Muscle layer of colon (tissue), 2 donors: ENCODE measurements at regions not wholly inside any gene's neighbourhood (a gene's known extent, or its start where the extent isn't known, plus 50 kb on each side); places are given as distances from the start of the nearest gene placed in this dataset.

Experiments used
- H3K27ac ChIP-seq: one replicate; pipeline ENCODE4 v1.7.0; 2013; ENCODE audit warnings: low read depth, mild to moderate bottlenecking, low read length, moderate library complexity
- H3K27me3 ChIP-seq, 2 donors: one replicate each; pipeline ENCODE4 v1.7.0; 2013; ENCODE audit warnings: low read length in 2 of 2, mild to moderate bottlenecking in 2 of 2; ENCODE audit not compliant: insufficient read depth in 2 of 2, control insufficient read depth in 1 of 2
- H3K36me3 ChIP-seq: one replicate; pipeline ENCODE4 v1.7.0; 2013; ENCODE audit warnings: mild to moderate bottlenecking, low read length; ENCODE audit not compliant: insufficient read depth
- H3K4me1 ChIP-seq: one replicate; pipeline ENCODE4 v1.7.0; 2013; ENCODE audit warnings: mild to moderate bottlenecking, low read length; ENCODE audit not compliant: insufficient read depth
- H3K4me3 ChIP-seq, 2 donors: one replicate each; pipeline ENCODE4 v1.7.0; 2013; ENCODE audit warnings: low read length in 2 of 2, low read depth in 1 of 2, mild to moderate bottlenecking in 1 of 2, moderate library complexity in 1 of 2
- H3K9ac ChIP-seq: one replicate; pipeline ENCODE4 v1.7.0; 2013; ENCODE audit warnings: low read length
- H3K9me3 ChIP-seq: one replicate; pipeline ENCODE4 v1.7.0; 2013; ENCODE audit warnings: mild to moderate bottlenecking, low read length
- donor health status: abdominal sarcoma.
- donor health status: Adenocarcinoma of cecum.

- Histone ChIP-seq H3K9ac (no peak overlapping the region), H3K4me3 (no peak overlapping the region), H3K4me1 (no peaks in the 10 kb centered on the region), H3K27ac (no peak overlapping the region), H3K36me3 (no peaks in the 10 kb centered on the region), H3K9me3 (no peaks in the 10 kb centered on the region), H3K27me3 (no peaks in the 10 kb centered on the region)
These were observed 203.9 kb upstream of the CHRM2 start for GRCh38 chr7:136664537-136664936.

GRCh38 chr7:136657482-136657921 is 210.9 kb upstream of the CHRM2 start:
- no peak overlapping the region for H3K4me3 ChIP-seq
- no peak overlapping the region for H3K27ac ChIP-seq
- no peaks in the 10 kb centered on the region for H3K27me3 ChIP-seq
- peaks cover 20% of the 10 kb centered on the region for H3K4me1 ChIP-seq
- no peak overlapping the region for H3K9ac ChIP-seq
- H3K36me3 ChIP-seq: no peaks in the 10 kb centered on the region
- no peaks in the 10 kb centered on the region for H3K9me3 ChIP-seq

- Histone ChIP-seq H3K9me3 (no peaks in the 10 kb centered on the region), H3K27ac (no peak overlapping the region), H3K36me3 (no peaks in the 10 kb centered on the region), H3K4me3 (no peak overlapping the region), H3K27me3 (no peaks in the 10 kb centered on the region), H3K9ac (no peak overlapping the region), H3K4me1 (peaks cover 29% of the 10 kb centered on the region)
These were observed 211.9 kb upstream of the CHRM2 start for GRCh38 chr7:136656516-136656915.

GRCh38 chr7:136655414-136655813 is 213.0 kb upstream of the CHRM2 start:
- no peaks in the 10 kb centered on the region for H3K9me3 ChIP-seq
- H3K36me3 ChIP-seq: no peaks in the 10 kb centered on the region
- H3K27ac ChIP-seq: no peak overlapping the region
- no peak overlapping the region for H3K4me3 ChIP-seq
- H3K9ac ChIP-seq: no peak overlapping the region
- peaks cover 29% of the 10 kb centered on the region for H3K4me1 ChIP-seq
- no peaks in the 10 kb centered on the region for H3K27me3 ChIP-seq

GRCh38 chr7:136654406-136654805 is 214.0 kb upstream of the CHRM2 start:
- H3K9me3 ChIP-seq: no peaks in the 10 kb centered on the region
- H3K9ac ChIP-seq: no peak overlapping the region
- no peak overlapping the region for H3K4me3 ChIP-seq
- no peak overlapping the region for H3K27ac ChIP-seq
- H3K27me3 ChIP-seq: no peaks in the 10 kb centered on the region
- H3K4me1 ChIP-seq: peaks cover 29% of the 10 kb centered on the region
- H3K36me3 ChIP-seq: no peaks in the 10 kb centered on the region

- Histone ChIP-seq H3K27me3 (no peaks in the 10 kb centered on the region), H3K27ac (no peak overlapping the region), H3K4me1 (peaks cover 27% of the 10 kb centered on the region), H3K9ac (no peak overlapping the region), H3K9me3 (no peaks in the 10 kb centered on the region), H3K4me3 (no peak overlapping the region), H3K36me3 (no peaks in the 10 kb centered on the region)
These were observed 215.6 kb upstream of the CHRM2 start for GRCh38 chr7:136652635-136653370.

GRCh38 chr7:136640977-136641376 is 227.5 kb upstream of the CHRM2 start:
- Histone ChIP-seq H3K27me3 (no peaks in the 10 kb centered on the region), H3K36me3 (no peaks in the 10 kb centered on the region), H3K4me1 (peaks cover 8% of the 10 kb centered on the region), H3K4me3 (no peak overlapping the region), H3K9ac (no peak overlapping the region), H3K27ac (no peak overlapping the region), H3K9me3 (no peaks in the 10 kb centered on the region)

- H3K27ac ChIP-seq: no peak overlapping the region
- H3K9ac ChIP-seq: no peak overlapping the region
- H3K4me3 ChIP-seq: no peak overlapping the region
- H3K27me3 ChIP-seq: no peaks in the 10 kb centered on the region
- H3K9me3 ChIP-seq: no peaks in the 10 kb centered on the region
- peaks cover 8% of the 10 kb centered on the region for H3K4me1 ChIP-seq
- no peaks in the 10 kb centered on the region for H3K36me3 ChIP-seq
These were observed 230.6 kb upstream of the CHRM2 start for GRCh38 chr7:136637813-136638212.

GRCh38 chr7:136635751-136636150 is 232.7 kb upstream of the CHRM2 start:
- H3K4me3 ChIP-seq: no peak overlapping the region
- peaks cover 8% of the 10 kb centered on the region for H3K4me1 ChIP-seq
- no peaks in the 10 kb centered on the region for H3K9me3 ChIP-seq
- no peak overlapping the region for H3K9ac ChIP-seq
- H3K27me3 ChIP-seq: no peaks in the 10 kb centered on the region
- no peaks in the 10 kb centered on the region for H3K36me3 ChIP-seq
- no peak overlapping the region for H3K27ac ChIP-seq

GRCh38 chr7:136618818-136619217 is 249.6 kb upstream of the CHRM2 start:
- no peaks in the 10 kb centered on the region for H3K27me3 ChIP-seq
- no peak overlapping the region for H3K4me3 ChIP-seq
- H3K9me3 ChIP-seq: no peaks in the 10 kb centered on the region
- H3K9ac ChIP-seq: no peak overlapping the region
- H3K27ac ChIP-seq: no peak overlapping the region
- H3K4me1 ChIP-seq: no peaks in the 10 kb centered on the region
- H3K36me3 ChIP-seq: no peaks in the 10 kb centered on the region

GRCh38 chr7:136617176-136617575 is 251.3 kb upstream of the CHRM2 start:
- Histone ChIP-seq H3K4me1 (no peaks in the 10 kb centered on the region), H3K9ac (no peak overlapping the region), H3K36me3 (no peaks in the 10 kb centered on the region), H3K27ac (no peak overlapping the region), H3K9me3 (no peaks in the 10 kb centered on the region), H3K27me3 (no peaks in the 10 kb centered on the region), H3K4me3 (no peak overlapping the region)
